ENCODE measurements at regions not wholly inside any gene's neighbourhood (a gene's known extent, or its start where the extent isn't known, plus 50 kb on each side); places are given as distances from the start of the nearest gene placed in this dataset.

DNA sequence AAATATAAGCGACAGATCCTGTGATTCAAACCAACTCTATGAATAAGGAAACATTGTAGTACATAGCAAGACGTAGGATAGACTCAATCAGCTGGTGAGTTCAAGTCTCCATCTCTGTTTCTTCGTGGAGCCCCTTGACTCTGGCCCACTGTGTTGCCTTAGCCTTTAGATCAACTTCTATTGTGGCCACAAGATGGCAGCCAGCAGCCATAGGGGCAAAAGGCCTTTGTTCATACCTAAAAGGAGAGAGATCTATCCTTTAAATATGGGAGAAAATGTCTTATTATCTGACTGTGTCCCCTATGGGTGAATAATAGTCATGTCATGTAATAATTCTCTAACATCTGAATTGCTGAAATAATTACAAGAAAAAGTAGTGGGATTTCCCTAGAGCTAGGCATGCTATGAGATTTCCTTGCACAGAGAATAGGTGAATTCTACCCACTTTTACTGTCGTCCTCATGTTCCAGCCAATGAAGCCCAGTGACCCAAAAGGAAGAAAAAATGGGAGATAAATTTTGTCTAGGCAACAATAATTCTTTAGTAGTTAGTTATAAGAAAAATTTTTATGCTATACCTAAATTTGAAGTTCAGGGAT, 129.4 kb downstream of the PCDH20 start:
- TF ChIP-seq POLR2AphosphoS5 (IDR thresholded peaks at IDR 0.05; ENCODE audit: low read length) (no peak), JUND (IDR thresholded peaks at IDR 0.05; ENCODE audit: low read depth, low read length) (no peak), CTCF (IDR thresholded peaks at IDR 0.05 in 2 of 3, conservative IDR thresholded peaks at IDR 0.05 in 1 of 3; ENCODE audit: control insufficient read depth in 2 of 3, extremely low read depth in 1 of 3, insufficient read depth in 1 of 3, low read depth in 3 of 3, low read length in 3 of 3) (peak; percentile 16 to 34 (median 28); a peak in 1 of 6 replicates), EZH2 (IDR thresholded peaks at IDR 0.05; ENCODE audit: borderline replicate concordance, control insufficient read depth, low read depth, low read length) (no peak), USF2 (IDR thresholded peaks at IDR 0.05; ENCODE audit: borderline replicate concordance, low read depth, low read length) (no peak), POLR2A (IDR thresholded peaks at IDR 0.05; ENCODE audit: low read depth, low read length) (no peak), SIN3A (IDR thresholded peaks at IDR 0.05; ENCODE audit: low read depth, low read length) (no peak), BCL11A (IDR thresholded peaks at IDR 0.05; ENCODE audit: low read depth, low read length) (no peak), SMC3 (IDR thresholded peaks at IDR 0.05; ENCODE audit: borderline replicate concordance, low read length) (peak; percentile 34; the same call in 1 of the 2 replicates), MYC (IDR thresholded peaks at IDR 0.05; ENCODE audit: insufficient read depth, insufficient read length, insufficient replicate concordance, low read length, severe bottlenecking) (no peak), MXI1 (IDR thresholded peaks at IDR 0.05; ENCODE audit: low read depth, low read length) (no peak)
- TF ChIP-seq, protein P1, sequence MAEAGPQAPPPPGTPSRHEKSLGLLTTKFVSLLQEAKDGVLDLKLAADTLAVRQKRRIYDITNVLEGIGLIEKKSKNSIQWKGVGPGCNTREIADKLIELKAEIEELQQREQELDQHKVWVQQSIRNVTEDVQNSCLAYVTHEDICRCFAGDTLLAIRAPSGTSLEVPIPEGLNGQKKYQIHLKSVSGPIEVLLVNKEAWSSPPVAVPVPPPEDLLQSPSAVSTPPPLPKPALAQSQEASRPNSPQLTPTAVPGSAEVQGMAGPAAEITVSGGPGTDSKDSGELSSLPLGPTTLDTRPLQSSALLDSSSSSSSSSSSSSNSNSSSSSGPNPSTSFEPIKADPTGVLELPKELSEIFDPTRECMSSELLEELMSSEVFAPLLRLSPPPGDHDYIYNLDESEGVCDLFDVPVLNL (IDR thresholded peaks at IDR 0.05; ENCODE audit: low read depth, low read length), result no peak
- TF ChIP-seq, protein P2, sequence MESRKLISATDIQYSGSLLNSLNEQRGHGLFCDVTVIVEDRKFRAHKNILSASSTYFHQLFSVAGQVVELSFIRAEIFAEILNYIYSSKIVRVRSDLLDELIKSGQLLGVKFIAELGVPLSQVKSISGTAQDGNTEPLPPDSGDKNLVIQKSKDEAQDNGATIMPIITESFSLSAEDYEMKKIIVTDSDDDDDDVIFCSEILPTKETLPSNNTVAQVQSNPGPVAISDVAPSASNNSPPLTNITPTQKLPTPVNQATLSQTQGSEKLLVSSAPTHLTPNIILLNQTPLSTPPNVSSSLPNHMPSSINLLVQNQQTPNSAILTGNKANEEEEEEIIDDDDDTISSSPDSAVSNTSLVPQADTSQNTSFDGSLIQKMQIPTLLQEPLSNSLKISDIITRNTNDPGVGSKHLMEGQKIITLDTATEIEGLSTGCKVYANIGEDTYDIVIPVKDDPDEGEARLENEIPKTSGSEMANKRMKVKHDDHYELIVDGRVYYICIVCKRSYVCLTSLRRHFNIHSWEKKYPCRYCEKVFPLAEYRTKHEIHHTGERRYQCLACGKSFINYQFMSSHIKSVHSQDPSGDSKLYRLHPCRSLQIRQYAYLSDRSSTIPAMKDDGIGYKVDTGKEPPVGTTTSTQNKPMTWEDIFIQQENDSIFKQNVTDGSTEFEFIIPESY (IDR thresholded peaks at IDR 0.05), result no peak

Data from GM12878 (cell line).